Neural cell (in vitro differentiated cells): ENCODE measurements at regions not wholly inside any gene's neighbourhood (a gene's known extent, or its start where the extent isn't known, plus 50 kb on each side); places are given as distances from the start of the nearest gene placed in this dataset.

Source experiments
- CTCF ChIP-seq: fragments of 450-650 bp; IDR thresholded peaks from 2 replicates; pipeline ENCODE4 v1.5.1; 2014; ENCODE audit warnings: antibody characterized with exemption, mild to moderate bottlenecking, moderate library complexity; ENCODE audit not compliant: poor library complexity, severe bottlenecking
- EP300 ChIP-seq: fragments of 450-650 bp; conservative IDR thresholded peaks from 2 replicates; pipeline ENCODE4 v1.6.1; 2014; ENCODE audit warnings: antibody characterized with exemption, mild to moderate bottlenecking, moderate library complexity; ENCODE audit not compliant: poor library complexity, severe bottlenecking
- EZH2 ChIP-seq: fragments of 200-600, 300-800 bp; shearing (Covaris generic), sonication (generic); IDR thresholded peaks from 2 replicates; pipeline ENCODE4 v1.6.1; 2014; ENCODE audit warnings: antibody characterized with exemption, low read length, borderline replicate concordance, mild to moderate bottlenecking; ENCODE audit not compliant: insufficient read depth, poor library complexity, severe bottlenecking
- MXI1 ChIP-seq: fragments of 450-650 bp; conservative IDR thresholded peaks from 2 replicates; pipeline ENCODE4 v1.6.1; 2014; ENCODE audit warnings: antibody characterized with exemption, mild to moderate bottlenecking; ENCODE audit not compliant: poor library complexity, severe bottlenecking
- POLR2AphosphoS5 ChIP-seq: IDR thresholded peaks from 2 replicates; pipeline ENCODE4 v1.6.1; 2012
- SMC3 ChIP-seq: fragments of 450-650 bp; conservative IDR thresholded peaks from 2 replicates; pipeline ENCODE4 v1.6.1; 2014; ENCODE audit warnings: antibody characterized with exemption, mild to moderate bottlenecking, moderate library complexity; ENCODE audit not compliant: poor library complexity
- TAF1 ChIP-seq: IDR thresholded peaks from 2 replicates; pipeline ENCODE4 v1.6.1; 2012; ENCODE audit warnings: low read depth
- TF ChIP-seq, protein P1 (sequence below): IDR thresholded peaks from 2 replicates; pipeline ENCODE4 v1.6.1; 2012; ENCODE audit warnings: borderline replicate concordance

- TF ChIP-seq CTCF: no peak
- TF ChIP-seq TAF1: no peak
- no peak for TF ChIP-seq MXI1
- no peak for TF ChIP-seq POLR2AphosphoS5
- TF ChIP-seq EZH2: no peak
- no peak for TF ChIP-seq EP300
- TF ChIP-seq, protein P1, sequence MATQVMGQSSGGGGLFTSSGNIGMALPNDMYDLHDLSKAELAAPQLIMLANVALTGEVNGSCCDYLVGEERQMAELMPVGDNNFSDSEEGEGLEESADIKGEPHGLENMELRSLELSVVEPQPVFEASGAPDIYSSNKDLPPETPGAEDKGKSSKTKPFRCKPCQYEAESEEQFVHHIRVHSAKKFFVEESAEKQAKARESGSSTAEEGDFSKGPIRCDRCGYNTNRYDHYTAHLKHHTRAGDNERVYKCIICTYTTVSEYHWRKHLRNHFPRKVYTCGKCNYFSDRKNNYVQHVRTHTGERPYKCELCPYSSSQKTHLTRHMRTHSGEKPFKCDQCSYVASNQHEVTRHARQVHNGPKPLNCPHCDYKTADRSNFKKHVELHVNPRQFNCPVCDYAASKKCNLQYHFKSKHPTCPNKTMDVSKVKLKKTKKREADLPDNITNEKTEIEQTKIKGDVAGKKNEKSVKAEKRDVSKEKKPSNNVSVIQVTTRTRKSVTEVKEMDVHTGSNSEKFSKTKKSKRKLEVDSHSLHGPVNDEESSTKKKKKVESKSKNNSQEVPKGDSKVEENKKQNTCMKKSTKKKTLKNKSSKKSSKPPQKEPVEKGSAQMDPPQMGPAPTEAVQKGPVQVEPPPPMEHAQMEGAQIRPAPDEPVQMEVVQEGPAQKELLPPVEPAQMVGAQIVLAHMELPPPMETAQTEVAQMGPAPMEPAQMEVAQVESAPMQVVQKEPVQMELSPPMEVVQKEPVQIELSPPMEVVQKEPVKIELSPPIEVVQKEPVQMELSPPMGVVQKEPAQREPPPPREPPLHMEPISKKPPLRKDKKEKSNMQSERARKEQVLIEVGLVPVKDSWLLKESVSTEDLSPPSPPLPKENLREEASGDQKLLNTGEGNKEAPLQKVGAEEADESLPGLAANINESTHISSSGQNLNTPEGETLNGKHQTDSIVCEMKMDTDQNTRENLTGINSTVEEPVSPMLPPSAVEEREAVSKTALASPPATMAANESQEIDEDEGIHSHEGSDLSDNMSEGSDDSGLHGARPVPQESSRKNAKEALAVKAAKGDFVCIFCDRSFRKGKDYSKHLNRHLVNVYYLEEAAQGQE: no peak
- TF ChIP-seq SMC3: no peak
Observed at GRCh38 chr1:76730027-76730426, 137.3 kb upstream of the ST6GALNAC5 start.
